NCI-H774 (cell line): ENCODE measurements at regions not wholly inside any gene's neighbourhood (a gene's known extent, or its start where the extent isn't known, plus 50 kb on each side); places are given as distances from the start of the nearest gene placed in this dataset.
A peak's percentile ranks its signal among the peaks of the same experiment; 100 is the strongest.

Experiments used
- DNase-seq: peaks from one replicate; lab custom pipeline; 2025; lab: John Stamatoyannopoulos, UW

GRCh38 chr11:126127898-126128297 lies 65.2 kb upstream of the CDON start:
- no peak for DNase-seq

- no peak for DNase-seq
These were observed 64.7 kb upstream of the CDON start for GRCh38 chr11:126127284-126127845.

DNA sequence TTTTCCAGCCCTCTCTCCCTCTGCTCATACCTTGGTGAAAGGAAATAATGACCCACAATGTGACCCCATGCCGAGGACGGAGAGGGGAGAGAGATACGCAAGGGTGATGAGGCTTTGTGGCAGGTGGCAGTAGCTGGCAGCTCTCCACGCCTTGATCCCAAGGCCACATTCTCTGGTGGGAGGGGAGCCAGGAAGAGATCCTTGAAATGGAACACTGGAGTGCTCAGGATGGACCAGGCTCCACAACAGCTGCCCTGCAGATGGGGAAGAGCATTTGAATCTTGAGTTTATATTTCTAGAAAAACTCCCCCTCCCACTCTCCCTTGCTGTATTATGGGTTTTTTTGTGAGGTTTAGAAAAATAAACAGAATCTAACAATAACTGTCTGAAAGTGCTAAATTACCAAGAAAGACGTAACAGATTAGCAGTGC lies 61.6 kb upstream of the CDON start:
- DNase-seq, result no peak

- DNase-seq, result no peak
These were observed 61.0 kb upstream of the CDON start for GRCh38 chr11:126123686-126124085.

- no peak for DNase-seq
These were observed 60.2 kb upstream of the CDON start for GRCh38 chr11:126122863-126123262.

DNA sequence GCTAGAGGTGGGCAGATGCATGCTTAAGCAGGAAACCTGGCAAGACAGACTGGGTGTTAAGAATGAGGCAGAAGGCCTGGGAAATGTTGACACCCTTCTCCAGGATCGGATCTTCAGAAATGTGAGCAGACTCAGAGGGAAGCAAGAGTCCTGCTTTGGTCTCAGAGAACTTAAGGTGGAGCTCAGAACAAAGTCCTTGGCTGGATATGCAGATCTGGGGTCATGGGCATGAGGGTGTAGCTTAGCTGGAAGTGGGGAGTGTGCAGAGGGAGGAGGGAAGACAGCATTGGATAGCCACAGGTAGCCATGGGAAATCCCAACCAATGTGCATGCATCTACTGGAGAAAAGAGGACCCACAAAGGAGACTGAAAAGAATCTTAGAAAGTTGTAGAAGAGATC lies 58.6 kb upstream of the CDON start:
- no peak for DNase-seq

GRCh38 chr11:126118806-126119205 lies 56.1 kb upstream of the CDON start:
- no peak for DNase-seq

GRCh38 chr11:126115816-126116331 lies 53.2 kb upstream of the CDON start:
- peak; percentile 95 for DNase-seq

GRCh38 chr11:126115127-126115495 lies 52.4 kb upstream of the CDON start:
- peak; percentile 37 for DNase-seq

DNA sequence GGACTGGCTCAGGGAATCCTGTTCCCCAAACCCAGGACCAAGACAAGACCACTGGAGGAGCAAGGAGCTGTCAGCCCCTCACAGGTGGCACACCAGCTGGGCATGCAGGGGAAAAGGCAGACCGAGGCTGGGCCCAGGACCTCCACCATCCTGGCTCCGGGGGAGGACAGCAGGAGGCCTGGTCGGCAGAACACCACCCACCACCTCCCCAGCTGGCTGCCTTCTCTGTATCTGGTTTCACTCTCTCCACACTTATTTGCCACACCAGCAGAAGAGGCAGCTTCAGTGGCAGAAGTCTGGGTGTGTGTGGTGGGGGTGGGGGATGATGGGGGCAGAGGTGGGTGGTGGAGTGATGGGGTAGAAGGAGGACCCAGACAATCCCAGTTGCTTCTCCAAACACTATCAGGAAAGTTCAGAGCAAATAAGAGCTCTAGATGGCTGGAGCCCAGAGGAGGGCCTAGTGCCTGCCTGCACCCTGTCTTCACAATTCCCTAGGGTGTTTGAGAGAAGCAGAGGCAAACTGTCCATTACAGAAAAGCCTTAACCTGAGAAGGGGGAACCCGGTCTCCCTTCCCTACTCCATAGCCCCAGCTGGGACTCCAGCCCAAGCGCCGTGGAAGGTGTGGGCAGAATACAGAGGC lies 51.9 kb upstream of the CDON start:
- DNase-seq, result no peak

DNA sequence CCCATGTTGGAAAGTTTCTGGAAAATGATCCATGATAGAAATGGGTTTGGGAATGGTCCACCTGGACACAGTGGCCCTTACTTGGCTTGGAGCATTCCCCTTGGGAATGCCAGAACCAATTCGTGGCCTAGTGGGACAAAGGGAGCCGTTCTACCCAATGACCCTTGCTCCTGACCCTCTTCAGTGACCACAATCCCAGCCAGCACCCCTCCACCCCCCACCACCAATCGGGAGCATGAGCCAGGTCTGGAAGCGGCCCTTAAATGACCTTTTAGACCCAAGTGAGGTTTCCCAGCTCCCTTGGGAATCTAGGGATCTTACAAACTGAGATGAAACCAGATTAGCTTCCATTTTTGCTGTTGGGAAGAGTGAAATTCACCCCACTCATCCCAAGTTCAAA lies 51.3 kb upstream of the CDON start:
- DNase-seq, result no peak

DNA sequence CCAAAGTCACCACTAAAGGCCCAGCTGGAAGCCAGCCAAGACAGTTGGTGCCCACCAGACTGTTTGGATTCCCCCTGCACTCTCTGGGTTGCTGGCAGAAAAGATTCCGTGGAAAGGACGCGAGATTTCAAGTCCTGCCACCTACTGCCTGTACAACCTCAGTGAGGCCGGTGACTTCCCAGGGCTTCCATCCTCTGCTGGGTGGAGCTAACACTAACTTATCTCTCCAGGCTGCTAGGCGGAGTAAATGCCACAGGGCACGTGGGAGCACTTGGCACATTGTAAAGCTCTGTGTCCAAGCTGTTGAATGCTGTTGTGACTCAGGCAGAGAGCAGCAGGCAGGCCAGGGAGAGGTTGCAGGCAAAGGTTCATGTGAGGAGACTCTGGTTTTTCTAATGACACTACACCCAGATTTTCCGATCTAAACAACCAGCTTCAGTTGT lies 50.9 kb upstream of the CDON start:
- peak; percentile 84 for DNase-seq

DNA sequence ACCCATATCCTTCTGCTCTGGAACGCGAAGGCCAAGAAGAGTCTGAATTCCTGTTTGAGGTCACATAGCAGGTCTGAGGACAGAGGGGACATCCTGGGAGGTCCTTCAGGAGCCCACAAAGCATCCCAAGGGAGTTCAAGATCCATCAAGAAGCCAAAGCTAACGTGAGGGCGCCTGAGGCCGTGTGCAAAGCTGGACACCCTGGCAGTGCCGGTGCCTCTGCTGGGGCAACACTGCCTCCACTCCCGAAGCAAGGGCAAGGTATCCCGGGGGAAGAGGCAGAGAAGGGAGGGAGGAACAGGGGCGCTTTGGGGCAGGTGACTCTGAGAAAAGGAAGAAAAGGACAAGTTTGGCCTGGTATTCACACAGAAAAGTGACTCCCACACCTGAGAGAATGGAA lies 50.3 kb upstream of the CDON start:
- DNase-seq, result no peak

DNA sequence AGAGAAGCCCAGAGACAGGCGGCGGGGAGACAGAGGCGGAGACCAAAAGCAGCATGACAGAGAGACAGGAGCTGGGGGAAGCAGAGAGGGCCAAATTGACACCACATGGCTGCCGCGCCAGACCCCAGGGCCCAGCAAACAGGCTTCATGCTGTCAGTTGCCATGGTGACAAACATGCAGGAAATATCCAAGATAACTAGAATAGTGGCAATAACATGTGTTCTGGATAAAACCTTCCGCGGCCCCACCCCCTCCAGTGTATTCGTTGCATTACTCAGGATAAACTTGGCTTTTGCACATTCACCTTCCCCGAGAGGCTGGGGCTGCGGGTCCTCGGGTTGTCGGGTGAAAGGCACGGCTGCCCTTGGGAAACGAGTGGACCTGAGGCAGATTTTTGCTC lies 49.9 kb upstream of the CDON start:
- no peak for DNase-seq
